ENCODE measurements at regions not wholly inside any gene's neighbourhood (a gene's known extent, or its start where the extent isn't known, plus 50 kb on each side); places are given as distances from the start of the nearest gene placed in this dataset.

GRCh38 chr18:27500531-27500930 is 315.4 kb upstream of the CHST9 start:
- Histone ChIP-seq H3K4me2 (ENCODE audit: insufficient read depth, low read length) (no peak overlapping the region), H4K20me1 (replicated peaks; ENCODE audit: control insufficient read depth, extremely low read depth, insufficient read depth, low read length) (no peaks in the 10 kb centered on the region), H3K79me2 (ENCODE audit: control insufficient read depth, insufficient read depth, low read length) (no peaks in the 10 kb centered on the region), H3K27ac (ENCODE audit: insufficient read depth, low read depth, low read length) (no peak overlapping the region), H3K27me3 (ENCODE audit: control insufficient read depth in 2 of 2, insufficient read depth in 2 of 2, low read length in 2 of 2) (no peaks in the 10 kb centered on the region), H3K9me1 (replicated peaks; ENCODE audit: control insufficient read depth, extremely low read depth, insufficient read depth, low read length) (no peaks in the 10 kb centered on the region), H3K4me1 (ENCODE audit: control insufficient read depth, extremely low read depth, insufficient read depth, low read length) (no peaks in the 10 kb centered on the region), H2AFZ (ENCODE audit: low read depth, low read length) (no peak overlapping the region), H3K9me3 (replicated peaks; ENCODE audit: control insufficient read depth, insufficient read depth, low read length) (no peaks in the 10 kb centered on the region), H3K9ac (replicated peaks; ENCODE audit: extremely low read depth, insufficient read depth, low read length) (no peak overlapping the region), H3K36me3 (ENCODE audit: control insufficient read depth in 2 of 2, extremely low read depth in 1 of 2, insufficient read depth in 2 of 2, low read length in 2 of 2) (no peaks in the 10 kb centered on the region), H3K4me3 (replicated peaks in 1 of 3; ENCODE audit: insufficient read depth in 1 of 3, low read depth in 1 of 3, low read length in 3 of 3) (no peak overlapping the region)
- dilution Hi-C loops (cut with MboI; ENCODE audit: extremely low pct_ligation_motif_present, low sequenced_read_pairs) = no loop called here
- DNase-seq (ENCODE audit: low read depth, low spot score) = no peak
- FAIRE-seq = no peak
- ChIA-PET POLR2A (no interaction called here), CTCF (no interaction called here)
- intact Hi-C loops (cut with micrococcal nuclease) = no loop called here
- no TSS peak for BruUV-seq (replicated peaks)
- no peak for TF ChIP-seq POLR2AphosphoS5 (IDR thresholded peaks at IDR 0.05; ENCODE audit: insufficient read depth, low read depth, low read length)
- TF ChIP-seq CTCF (IDR thresholded peaks at IDR 0.05; ENCODE audit: extremely low read depth in 1 of 2, insufficient read depth in 1 of 2, low read depth in 1 of 2, low read length in 2 of 2) = no peak
- no peak for TF ChIP-seq POLR2A (IDR thresholded peaks at IDR 0.05; ENCODE audit: low read depth, low read length)
- no peak for TF ChIP-seq JUN (IDR thresholded peaks at IDR 0.05; ENCODE audit: borderline replicate concordance, insufficient read depth, insufficient read length, low read depth)
- no peak for TF ChIP-seq FOS (IDR thresholded peaks at IDR 0.05; ENCODE audit: borderline replicate concordance, insufficient read depth, low read length)
- TF ChIP-seq EZH2 (IDR thresholded peaks at IDR 0.05; ENCODE audit: borderline replicate concordance, low read depth, low read length, severe bottlenecking) = no peak
- TF ChIP-seq, protein P1, sequence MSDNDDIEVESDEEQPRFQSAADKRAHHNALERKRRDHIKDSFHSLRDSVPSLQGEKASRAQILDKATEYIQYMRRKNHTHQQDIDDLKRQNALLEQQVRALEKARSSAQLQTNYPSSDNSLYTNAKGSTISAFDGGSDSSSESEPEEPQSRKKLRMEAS (IDR thresholded peaks at IDR 0.05; ENCODE audit: insufficient read depth, insufficient read length) = no peak
- no peak for TF ChIP-seq GATA2 (IDR thresholded peaks at IDR 0.05; ENCODE audit: insufficient read depth, insufficient read length, low read depth, low read length)
- TF ChIP-seq MYC (IDR thresholded peaks at IDR 0.05; ENCODE audit: low read depth, low read length) = no peak
